CD1c-positive myeloid dendritic cell (primary cell): ENCODE measurements at regions not wholly inside any gene's neighbourhood (a gene's known extent, or its start where the extent isn't known, plus 50 kb on each side); places are given as distances from the start of the nearest gene placed in this dataset.

ENCODE experiments used
- DNase-seq: peaks from one replicate; pipeline ENCODE4 v3.0.0-alpha.2; 2016; ENCODE audit errors: extremely low spot score

- no peak for DNase-seq
These were observed 118.3 kb upstream of the ADAMTS18 start for GRCh38 chr16:77553130-77553529.

DNA sequence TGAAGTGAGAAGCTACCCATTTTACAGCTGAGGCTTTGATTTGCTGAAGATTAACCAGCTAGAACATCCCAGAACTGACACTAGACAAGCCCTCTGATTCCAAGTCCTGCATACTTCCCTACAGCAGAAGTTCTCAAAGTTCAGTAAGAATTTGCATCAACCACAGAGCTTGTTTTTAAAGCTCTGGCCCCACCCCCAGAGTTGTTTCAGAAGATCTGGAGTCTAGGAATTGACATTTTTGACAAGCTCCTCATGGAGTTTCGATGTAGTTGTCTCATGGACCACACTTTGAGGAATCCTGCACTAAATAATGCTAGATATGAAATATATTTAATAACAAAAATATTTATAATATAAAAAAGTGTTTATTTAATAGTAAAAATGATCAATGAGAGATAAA is 120.3 kb upstream of the ADAMTS18 start:
- DNase-seq: no peak

GRCh38 chr16:77555791-77556190 is 121.0 kb upstream of the ADAMTS18 start:
- no peak for DNase-seq

DNA sequence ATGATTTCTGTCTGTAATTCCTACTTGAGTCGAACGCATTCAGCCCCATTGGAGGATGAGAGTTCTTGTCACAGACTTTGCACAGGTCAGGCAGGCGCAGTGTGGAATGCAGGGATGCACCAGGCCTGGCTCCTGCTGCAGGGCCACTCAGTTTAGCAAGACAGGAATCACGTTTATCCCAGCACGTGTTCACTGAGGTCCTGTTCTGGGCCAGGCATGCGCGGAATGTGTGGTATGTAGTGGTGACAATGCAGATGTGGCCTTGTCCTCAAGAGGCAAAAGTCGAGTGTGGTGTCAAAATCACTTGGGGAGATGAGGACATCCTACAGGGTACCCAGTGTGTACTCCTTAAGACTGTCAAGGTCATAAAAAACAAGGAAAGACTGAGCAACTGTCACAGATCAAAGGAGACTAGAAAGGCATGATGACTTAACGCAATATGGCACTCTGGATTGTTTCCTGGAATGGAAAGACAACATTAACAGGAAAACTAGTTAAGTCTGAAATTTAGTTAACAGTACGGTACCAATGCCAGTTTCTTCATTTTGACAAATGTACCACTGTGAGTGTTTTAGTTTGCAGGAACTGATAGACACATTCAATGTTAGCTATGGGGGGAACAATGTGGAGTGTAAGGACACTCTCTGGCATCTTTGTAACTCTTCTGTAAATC is 121.5 kb upstream of the ADAMTS18 start:
- DNase-seq: no peak

DNA sequence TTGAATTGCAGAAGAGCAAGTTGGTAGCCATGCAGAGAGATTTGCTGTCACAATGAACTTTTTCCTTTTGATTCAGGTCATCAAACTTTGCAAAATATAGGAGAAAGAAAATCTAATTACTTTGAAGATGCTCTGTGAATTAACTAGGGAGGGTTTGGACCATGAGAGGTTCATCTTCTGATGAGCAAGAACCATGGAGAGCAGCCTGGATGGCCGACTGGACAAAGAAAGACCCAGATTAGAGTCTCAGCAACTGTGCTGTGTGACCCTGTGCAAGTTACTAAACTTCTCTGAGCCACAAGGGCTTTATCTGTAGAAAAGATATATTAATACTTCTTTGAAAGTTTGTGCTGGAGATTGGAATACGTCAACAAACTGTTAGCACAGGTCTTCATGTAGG is 122.6 kb upstream of the ADAMTS18 start:
- DNase-seq: no peak

- no peak for DNase-seq
These were observed 124.0 kb upstream of the ADAMTS18 start for GRCh38 chr16:77558786-77559185.

GRCh38 chr16:77562497-77562896 is 127.7 kb upstream of the ADAMTS18 start:
- no peak for DNase-seq

- no peak for DNase-seq
These were observed 130.1 kb upstream of the ADAMTS18 start for GRCh38 chr16:77564791-77565390.

- no peak for DNase-seq
These were observed 134.6 kb upstream of the ADAMTS18 start for GRCh38 chr16:77569406-77569805.

GRCh38 chr16:77570574-77570973 is 135.7 kb upstream of the ADAMTS18 start:
- no peak for DNase-seq

- DNase-seq: no peak
These were observed 136.5 kb upstream of the ADAMTS18 start for GRCh38 chr16:77571115-77571862.

- DNase-seq: no peak
These were observed 140.2 kb upstream of the ADAMTS18 start for GRCh38 chr16:77574867-77575624.

- no peak for DNase-seq
These were observed 142.9 kb upstream of the NUDT7 start for GRCh38 chr16:77579351-77579891.

- DNase-seq: no peak
These were observed 140.6 kb upstream of the NUDT7 start for GRCh38 chr16:77581706-77582105.

GRCh38 chr16:77584205-77584859 is 138.0 kb upstream of the NUDT7 start:
- DNase-seq: peak; percentile 64

- DNase-seq: peak; percentile 5
These were observed 136.7 kb upstream of the NUDT7 start for GRCh38 chr16:77585379-77586251.

GRCh38 chr16:77588389-77588788 is 133.9 kb upstream of the NUDT7 start:
- DNase-seq: no peak

DNA sequence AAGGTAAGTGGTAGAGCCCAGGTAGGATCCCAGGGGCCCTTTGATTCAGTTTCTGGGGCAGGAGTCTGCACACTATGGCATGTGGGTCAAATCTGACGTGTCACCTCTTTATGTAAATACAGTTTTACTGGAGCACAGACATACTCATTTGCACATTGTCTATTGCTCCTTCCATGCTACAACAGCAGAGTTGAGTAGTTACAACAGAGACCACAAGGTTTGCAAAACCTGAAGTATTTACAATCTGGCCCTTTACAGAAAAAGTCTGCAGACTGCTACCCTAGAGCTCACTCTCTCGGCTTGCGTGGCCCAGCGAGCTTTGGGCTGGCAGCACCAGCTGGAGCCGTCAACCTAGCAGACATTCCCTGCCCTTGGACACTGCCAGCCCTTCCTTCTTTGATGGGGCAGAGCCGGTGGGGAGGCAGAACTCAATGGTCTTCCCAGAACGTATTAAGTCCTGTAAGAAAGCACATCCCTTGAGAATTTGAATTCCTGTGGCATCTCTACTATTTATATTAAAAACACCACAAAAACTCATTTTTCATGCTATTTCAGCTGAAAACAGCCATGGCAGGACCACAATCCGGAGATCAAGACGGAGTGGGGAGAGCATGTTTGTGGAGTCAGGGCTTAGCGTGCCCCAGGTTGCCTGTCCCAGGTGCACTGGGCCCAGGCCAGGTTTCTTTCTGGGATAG is 133.1 kb upstream of the NUDT7 start:
- no peak for DNase-seq

- no peak for DNase-seq
These were observed 131.6 kb upstream of the NUDT7 start for GRCh38 chr16:77590707-77591106.

DNA sequence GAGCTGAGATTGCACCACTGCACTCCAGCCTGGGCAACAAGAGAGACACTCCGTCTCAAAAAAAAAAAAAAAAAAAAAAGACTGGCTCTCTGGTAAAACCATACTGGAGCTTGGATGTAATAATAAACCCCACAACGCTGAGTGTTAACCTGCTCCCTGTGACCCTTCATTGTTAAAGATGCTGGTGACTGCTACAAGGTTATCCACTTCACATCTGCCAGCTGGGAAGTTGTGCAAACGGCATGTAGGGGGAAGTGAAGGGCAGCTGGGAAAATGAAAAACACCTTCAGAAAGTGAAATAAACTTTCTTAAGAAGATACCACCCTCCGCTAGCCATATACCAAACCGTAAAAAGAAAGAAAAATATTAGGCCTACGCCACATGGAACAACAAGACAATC is 131.0 kb upstream of the NUDT7 start:
- no peak for DNase-seq
